H1 (cell line): ENCODE measurements at regions not wholly inside any gene's neighbourhood (a gene's known extent, or its start where the extent isn't known, plus 50 kb on each side); places are given as distances from the start of the nearest gene placed in this dataset.

Experiments used
- CTCF ChIA-PET: fragments of 300-600 bp; sonication (Branson Sonifier 250); formaldehyde crosslinking; loops from one replicate; lab custom pipeline; 2021; ENCODE audit not compliant: partially characterized antibody; lab: Charles Lee
- POLR2A ChIA-PET: fragments of 300-600 bp; sonication (Branson Sonifier 250); formaldehyde crosslinking; loops from one replicate; lab custom pipeline; 2021; ENCODE audit warnings: inconsistent platforms; ENCODE audit not compliant: partially characterized antibody; lab: Charles Lee
- DNase-seq, 2 experiments: peaks; one replicate each; pipeline versions ENCODE4 v3.0.0 to v3.0.0-alpha.2; 2010 to 2022; ENCODE audit warnings: low spot score in 2 of 2, low read depth in 1 of 2, mixed read lengths in 1 of 2
- FAIRE-seq: peaks from 2 replicates; lab custom pipeline; 2011; peaks lifted over from hg19 to GRCh38; lab: Jason Lieb, UNC
- H2AFZ ChIP-seq: 2 replicates; pipeline ENCODE4 v1.8.1; 2012; ENCODE audit warnings: low read length, inconsistent platforms
- H2AK5ac ChIP-seq: 2 replicates; pipeline ENCODE4 v1.6.1; 2013; ENCODE audit warnings: low read depth, low read length
- H2BK120ac ChIP-seq: replicated peaks from 2 replicates; pipeline ENCODE3; 2013; ENCODE audit warnings: low read depth, low read length, inconsistent platforms
- H2BK12ac ChIP-seq: 2 replicates; pipeline ENCODE4 v1.6.1; 2013; ENCODE audit warnings: low read depth, low read length
- H2BK15ac ChIP-seq: 2 replicates; pipeline ENCODE4 v1.6.1; 2013; ENCODE audit warnings: low read length
- H2BK20ac ChIP-seq: 2 replicates; pipeline ENCODE4 v1.6.1; 2013; ENCODE audit warnings: low read length
- H2BK5ac ChIP-seq: 2 replicates; pipeline ENCODE4 v1.6.1; 2013; ENCODE audit warnings: low read depth, low read length
- H3K14ac ChIP-seq: 2 replicates; pipeline ENCODE4 v1.6.1; 2013; ENCODE audit warnings: inconsistent platforms; ENCODE audit not compliant: insufficient read length
- H3K18ac ChIP-seq: 2 replicates; pipeline ENCODE4 v1.6.1; 2013; ENCODE audit warnings: low read length; ENCODE audit errors: extremely low read depth
- H3K23ac ChIP-seq: 2 replicates; pipeline ENCODE4 v1.6.1; 2013; ENCODE audit warnings: inconsistent platforms; ENCODE audit not compliant: insufficient read length
- H3K23me2 ChIP-seq: 2 replicates; pipeline ENCODE4 v1.6.1; 2013; ENCODE audit warnings: low read depth, low read length
- H3K27ac ChIP-seq: 2 replicates; pipeline ENCODE4 v1.6.1; 2011; ENCODE audit warnings: low read depth, low read length, inconsistent platforms
- H3K27me3 ChIP-seq, 4 experiments: replicated peaks in 1 of 4; 1 replicate in 1 of 4; 2 replicates in 3 of 4; pipeline versions ENCODE4 v1.6.1 to v1.8.1; 2011 to 2013; ENCODE audit warnings: low read length in 3 of 4, mild to moderate bottlenecking in 3 of 4, inconsistent platforms in 2 of 4, mixed read lengths in 2 of 4, moderate library complexity in 1 of 4; ENCODE audit not compliant: control insufficient read depth in 3 of 4, insufficient read depth in 3 of 4; ENCODE audit errors: extremely low read depth in 1 of 4
- H3K36me3 ChIP-seq, 4 experiments: 2 replicates each; pipeline versions ENCODE4 v1.6.1 to v1.8.1; 2011 to 2013; ENCODE audit warnings: mild to moderate bottlenecking in 4 of 4, low read length in 3 of 4, moderate library complexity in 2 of 4, control low read depth in 1 of 4, inconsistent platforms in 1 of 4; ENCODE audit not compliant: insufficient read depth in 4 of 4, control insufficient read depth in 2 of 4
- H3K4ac ChIP-seq: replicated peaks from 2 replicates; pipeline ENCODE3; 2013; ENCODE audit warnings: low read length, low read depth, mixed read lengths, inconsistent platforms; ENCODE audit not compliant: insufficient read length
- H3K4me1 ChIP-seq, 4 experiments: replicated peaks in 1 of 4; 1 replicate in 1 of 4; 2 replicates in 3 of 4; pipeline versions ENCODE4 v1.6.1 to v1.8.1; 2011 to 2013; ENCODE audit warnings: low read length in 3 of 4, inconsistent platforms in 2 of 4, mixed read lengths in 1 of 4; ENCODE audit not compliant: insufficient read depth in 4 of 4, control insufficient read depth in 3 of 4
- H3K4me2 ChIP-seq, 2 experiments: 2 replicates each; pipeline versions ENCODE4 v1.6.1 to v1.8.1; 2011 to 2013; ENCODE audit warnings: low read depth in 2 of 2, low read length in 2 of 2, control low read depth in 1 of 2, inconsistent platforms in 1 of 2, mild to moderate bottlenecking in 1 of 2; ENCODE audit not compliant: insufficient read depth in 1 of 2
- H3K4me3 ChIP-seq, 4 experiments: fragments of 200-600, 300-600 bp in 1 of 4; sonication (generic), shearing (Covaris generic), sonication (Bioruptor Twin) in 1 of 4; 2 replicates each; pipeline versions ENCODE4 v1.5.1 to v1.8.1; 2011 to 2016; ENCODE audit warnings: low read length in 4 of 4, low read depth in 3 of 4, control low read depth in 2 of 4, inconsistent platforms in 2 of 4, mild to moderate bottlenecking in 2 of 4, mixed read lengths in 1 of 4, moderate library complexity in 1 of 4; ENCODE audit not compliant: insufficient read depth in 2 of 4; ENCODE audit errors: extremely low read depth in 1 of 4
- H3K56ac ChIP-seq: replicated peaks from 2 replicates; pipeline ENCODE3; 2013; ENCODE audit warnings: low read depth, mild to moderate bottlenecking, mixed read lengths, low read length, inconsistent platforms; ENCODE audit not compliant: insufficient read length
- H3K79me1 ChIP-seq: 2 replicates; pipeline ENCODE4 v1.6.1; 2013; ENCODE audit warnings: low read depth, low read length, control low read depth
- H3K79me2 ChIP-seq, 2 experiments: 2 replicates each; pipeline versions ENCODE4 v1.6.1 to v1.8.1; 2012 to 2013; ENCODE audit warnings: low read length in 2 of 2, mild to moderate bottlenecking in 2 of 2, inconsistent platforms in 1 of 2; ENCODE audit not compliant: insufficient read depth in 2 of 2, control insufficient read depth in 1 of 2
- H3K9ac ChIP-seq, 4 experiments: replicated peaks in 1 of 4; 1 replicate in 1 of 4; 2 replicates in 3 of 4; pipeline versions ENCODE4 v1.6.1 to v1.8.1; 2011 to 2013; ENCODE audit warnings: low read depth in 3 of 4, low read length in 3 of 4, control low read depth in 2 of 4, mild to moderate bottlenecking in 2 of 4, moderate library complexity in 2 of 4, inconsistent platforms in 1 of 4; ENCODE audit errors: extremely low read depth in 1 of 4
- H3K9me3 ChIP-seq, 2 experiments: 2 replicates each; pipeline versions ENCODE4 v1.6.1 to v1.8.1; 2012 to 2013; ENCODE audit warnings: mild to moderate bottlenecking in 2 of 2, moderate library complexity in 2 of 2, control low read depth in 1 of 2, inconsistent platforms in 1 of 2, low read depth in 1 of 2, low read length in 1 of 2, mixed read lengths in 1 of 2; ENCODE audit not compliant: insufficient read depth in 2 of 2
- H4K20me1 ChIP-seq, 2 experiments: replicated peaks in 1 of 2; 2 replicates each; pipeline versions ENCODE3 to v1.8.1; 2011 to 2013; ENCODE audit warnings: inconsistent platforms in 2 of 2, low read length in 2 of 2, mild to moderate bottlenecking in 1 of 2; ENCODE audit not compliant: insufficient read depth in 2 of 2, control insufficient read depth in 1 of 2
- H4K5ac ChIP-seq: 2 replicates; pipeline ENCODE4 v1.6.1; 2013; ENCODE audit warnings: low read length, low read depth, mixed read lengths, inconsistent platforms; ENCODE audit not compliant: insufficient read length
- H4K8ac ChIP-seq: 2 replicates; pipeline ENCODE4 v1.8.0; 2013; ENCODE audit warnings: mild to moderate bottlenecking, moderate library complexity, low read length, inconsistent platforms; ENCODE audit not compliant: insufficient read depth; ENCODE audit errors: extremely low read depth
- H4K91ac ChIP-seq: replicated peaks from 2 replicates; pipeline ENCODE3; 2013; ENCODE audit warnings: low read length, mixed read lengths, inconsistent platforms; ENCODE audit not compliant: insufficient read length
- BACH1 ChIP-seq: IDR thresholded peaks from 2 replicates; pipeline ENCODE4 v1.6.1; 2012; ENCODE audit warnings: low read length, improper control_type of control experiment
- CBX5 ChIP-seq: fragments of 300-800, 300-1000 bp; sonication (generic); IDR thresholded peaks from 2 replicates; pipeline ENCODE4 v1.7.1; 2016; ENCODE audit warnings: antibody characterized with exemption, low read length, low read depth
- JUN ChIP-seq: IDR thresholded peaks from 2 replicates; pipeline ENCODE4 v1.6.1; 2011; ENCODE audit warnings: low read depth, mild to moderate bottlenecking, improper control_type of control experiment, low read length
- WGBS, 2 experiments: shearing (Covaris generic) in 1 of 2; methylation state at CpG; one replicate each; pipeline versions ENCODE4 v1.1.6 to v1.1.7; 2013 to 2015; ENCODE audit warnings: low lambda C conversion rate in 2 of 2, mixed read lengths in 2 of 2, inconsistent platforms in 1 of 2, low coverage in 1 of 2, missing lambda C conversion rate in 1 of 2; ENCODE audit not compliant: insufficient replicate concordance in 2 of 2, insufficient coverage in 1 of 2, insufficient read length in 1 of 2; ENCODE audit errors: extremely low coverage in 1 of 2, missing lambda C conversion rate in 1 of 2; 5-methylcytosine and 5-hydroxymethylcytosine counted together

GRCh38 chr3:168506589-168506988 lies 410.9 kb upstream of the GOLIM4 start:
- Histone ChIP-seq H2AK5ac (no peak overlapping the region), H3K4me1 (no peaks in the 10 kb centered on the region), H3K14ac (no peak overlapping the region), H4K20me1 (no peaks in the 10 kb centered on the region), H3K23ac (no peak overlapping the region), H3K27ac (no peak overlapping the region), H3K79me1 (no peaks in the 10 kb centered on the region), H2BK5ac (no peak overlapping the region), H4K8ac (no peak overlapping the region), H3K9me3 (no peaks in the 10 kb centered on the region), H2BK20ac (no peak overlapping the region), H3K4me3 (no peak overlapping the region), H2BK120ac (no peak overlapping the region), H4K5ac (no peak overlapping the region), H3K56ac (no peak overlapping the region), H3K9ac (no peak overlapping the region), H3K79me2 (no peaks in the 10 kb centered on the region), H2BK15ac (no peak overlapping the region), H3K23me2 (no peaks in the 10 kb centered on the region), H3K27me3 (no peaks in the 10 kb centered on the region)
- POLR2A ChIA-PET: no interaction called here
- no CpG with 5 or more reads among the region's 1 CpG for WGBS, 2 experiments
- FAIRE-seq: no peak
- no peak for DNase-seq
- TF ChIP-seq BACH1 (no peak), JUN (no peak), CBX5 (no peak)
- TF ChIP-seq, all 59 proteins: peak for 0
- no peaks in the 10 kb centered on the region for H3K36me3 ChIP-seq
- no peak overlapping the region for H4K91ac ChIP-seq
- no peak overlapping the region for H2AFZ ChIP-seq
- no peak overlapping the region for H2BK12ac ChIP-seq
- H3K4me2 ChIP-seq: no peak overlapping the region
- no peak overlapping the region for H3K4ac ChIP-seq
- CTCF ChIA-PET: interaction anchor here (0.9 to 1.2 kb wide), 3 partner anchors 295 to 461 kb away, joined by 3 to 4 read pairs (median 4); no protein-coding TSS in a partner anchor
- no peak overlapping the region for H3K18ac ChIP-seq
